GM19372 (cell line): ENCODE measurements at regions not wholly inside any gene's neighbourhood (a gene's known extent, or its start where the extent isn't known, plus 50 kb on each side); places are given as distances from the start of the nearest gene placed in this dataset.
"Not testable (repeated sequence)": the region's sequence is repeated elsewhere in the genome, so short reads cannot be mapped to it uniquely, and the experiment has no call there.

ENCODE experiments used
- ATAC-seq: cut with Tn5 transposase; IDR thresholded peaks from one replicate; pipeline ENCODE4 v1.9.1; 2021; ENCODE audit warnings: mild to moderate bottlenecking, low read depth, moderate library complexity; ENCODE audit not compliant: unreplicated experiment

- ATAC-seq: not testable (repeated sequence)
Observed at GRCh38 chr1:60688221-60688620, 394.1 kb upstream of the NFIA start.

GRCh38 chr1:60681095-60681860 is 401.1 kb upstream of the NFIA start:
- no peak for ATAC-seq

GRCh38 chr1:60679524-60680375 is 402.6 kb upstream of the NFIA start:
- no peak for ATAC-seq

GRCh38 chr1:60678802-60679201 is 403.6 kb upstream of the NFIA start:
- ATAC-seq: no peak

- no peak for ATAC-seq
Observed at GRCh38 chr1:60678391-60678790, 404.0 kb upstream of the NFIA start.

- ATAC-seq: no peak
Observed at GRCh38 chr1:60672449-60672848, 409.9 kb upstream of the NFIA start.

GRCh38 chr1:60670302-60670701 is 412.1 kb upstream of the NFIA start:
- ATAC-seq: no peak

- ATAC-seq: no peak
Observed at GRCh38 chr1:60668585-60668984, 413.8 kb upstream of the NFIA start.

GRCh38 chr1:60665311-60665710 is 417.1 kb upstream of the NFIA start:
- no peak for ATAC-seq

- ATAC-seq: no peak
Observed at GRCh38 chr1:60664086-60664625, 418.2 kb upstream of the NFIA start.

- ATAC-seq: no peak
Observed at GRCh38 chr1:60662486-60663044, 419.8 kb upstream of the NFIA start.

- ATAC-seq: no peak
Observed at GRCh38 chr1:60657926-60658325, 424.4 kb upstream of the NFIA start.

- no peak for ATAC-seq
Observed at GRCh38 chr1:60655679-60656355, 426.5 kb upstream of the NFIA start.

GRCh38 chr1:60640033-60640551 is 442.3 kb upstream of the NFIA start:
- not testable (repeated sequence) for ATAC-seq

- no peak for ATAC-seq
Observed at GRCh38 chr1:60639287-60639686, 443.1 kb upstream of the NFIA start.

- no peak for ATAC-seq
Observed at GRCh38 chr1:60637651-60638050, 444.7 kb upstream of the NFIA start.

- ATAC-seq: no peak
Observed at GRCh38 chr1:60636946-60637345, 445.4 kb upstream of the NFIA start.

GRCh38 chr1:60634106-60634505 is 448.3 kb upstream of the NFIA start:
- no peak for ATAC-seq

GRCh38 chr1:60622486-60622885 is 459.9 kb upstream of the NFIA start:
- no peak for ATAC-seq

- ATAC-seq: no peak
Observed at GRCh38 chr1:60621368-60621851, 461.0 kb upstream of the NFIA start.
